Kidney epithelial cell (primary cell): ENCODE measurements at regions not wholly inside any gene's neighbourhood (a gene's known extent, or its start where the extent isn't known, plus 50 kb on each side); places are given as distances from the start of the nearest gene placed in this dataset.

ENCODE experiments used
- DNase-seq: peaks from one replicate; pipeline ENCODE4 v3.0.0-alpha.2; 2010; ENCODE audit warnings: low read depth
- H3K27me3 ChIP-seq: 2 replicates; pipeline ENCODE4 v1.6.0; 2011; ENCODE audit warnings: low read length; ENCODE audit not compliant: control insufficient read depth, insufficient read depth
- H3K36me3 ChIP-seq: 2 replicates; pipeline ENCODE4 v1.5.1; 2011; ENCODE audit warnings: low read length; ENCODE audit not compliant: control insufficient read depth, insufficient read depth
- H3K4me3 ChIP-seq: 2 replicates; pipeline ENCODE4 v1.5.1; 2011; ENCODE audit warnings: low read depth, mild to moderate bottlenecking, control low read depth, low read length
- CTCF ChIP-seq: IDR thresholded peaks from 2 replicates; pipeline ENCODE4 v1.5.1; 2011; ENCODE audit warnings: mild to moderate bottlenecking, moderate library complexity, low read length, control low read depth, inconsistent platforms; ENCODE audit not compliant: insufficient read depth, poor library complexity, severe bottlenecking

- Histone ChIP-seq H3K4me3 (no peak overlapping the region), H3K27me3 (no peaks in the 10 kb centered on the region), H3K36me3 (no peaks in the 10 kb centered on the region)
- TF ChIP-seq CTCF = no peak
- DNase-seq = no peak
These were observed 1136.6 kb downstream of the FAT4 start for GRCh38 chr4:126451237-126451873.

- no peak for DNase-seq
- Histone ChIP-seq H3K27me3 (no peaks in the 10 kb centered on the region), H3K36me3 (no peaks in the 10 kb centered on the region), H3K4me3 (no peak overlapping the region)
- TF ChIP-seq CTCF = no peak
These were observed 1141.1 kb downstream of the FAT4 start for GRCh38 chr4:126455865-126456264.

GRCh38 chr4:126458993-126459392 is 1144.2 kb downstream of the FAT4 start:
- Histone ChIP-seq H3K27me3 (no peaks in the 10 kb centered on the region), H3K4me3 (no peak overlapping the region), H3K36me3 (no peaks in the 10 kb centered on the region)
- DNase-seq = no peak
- no peak for TF ChIP-seq CTCF

DNA sequence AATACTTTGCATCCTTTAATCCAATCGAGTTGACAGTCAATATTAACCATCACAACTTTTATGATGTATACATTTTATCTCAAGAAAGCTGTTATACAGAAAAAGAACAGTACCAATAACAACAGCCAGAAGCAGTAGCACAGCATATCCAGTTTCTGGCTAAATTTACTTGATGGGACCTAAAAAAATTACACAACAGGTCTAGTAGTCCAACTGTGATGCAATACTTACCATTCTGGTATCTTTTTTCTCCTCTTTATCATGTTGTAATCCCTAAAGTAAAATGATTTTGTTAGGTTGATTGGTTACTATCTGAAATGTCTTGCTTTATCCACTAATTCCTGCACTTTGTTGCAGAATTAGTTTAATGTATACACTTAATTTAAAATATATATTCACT is 1150.6 kb downstream of the FAT4 start:
- Histone ChIP-seq H3K4me3 (no peak overlapping the region), H3K36me3 (no peaks in the 10 kb centered on the region), H3K27me3 (no peaks in the 10 kb centered on the region)
- TF ChIP-seq CTCF = no peak
- no peak for DNase-seq

- Histone ChIP-seq H3K36me3 (no peaks in the 10 kb centered on the region), H3K4me3 (no peak overlapping the region), H3K27me3 (no peaks in the 10 kb centered on the region)
- no peak for TF ChIP-seq CTCF
- DNase-seq = no peak
These were observed 1152.1 kb downstream of the FAT4 start for GRCh38 chr4:126466848-126467247.

DNA sequence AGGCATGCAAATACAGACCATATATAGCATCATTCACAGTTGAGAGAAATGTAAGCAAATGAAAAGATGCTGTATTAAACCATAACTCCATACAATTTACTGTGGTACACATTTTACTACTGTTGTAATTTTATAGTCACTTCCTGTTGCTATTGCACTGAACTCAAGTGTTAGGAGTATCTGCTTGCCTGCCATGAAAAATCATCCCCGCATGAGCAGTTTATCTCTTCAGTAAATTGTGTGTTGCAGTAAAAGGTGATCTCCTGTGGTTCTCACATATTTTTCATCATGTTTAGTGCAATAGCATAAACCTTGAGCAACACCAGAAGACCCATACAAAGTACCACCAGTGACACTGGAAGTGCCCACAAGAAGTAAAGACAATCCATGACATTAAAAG is 1153.4 kb downstream of the FAT4 start:
- TF ChIP-seq CTCF = no peak
- Histone ChIP-seq H3K4me3 (no peak overlapping the region), H3K27me3 (no peaks in the 10 kb centered on the region), H3K36me3 (no peaks in the 10 kb centered on the region)
- no peak for DNase-seq
